Endodermal cell (in vitro differentiated cells): ENCODE measurements at regions not wholly inside any gene's neighbourhood (a gene's known extent, or its start where the extent isn't known, plus 50 kb on each side); places are given as distances from the start of the nearest gene placed in this dataset.

Source experiments
- DNase-seq: peaks from one replicate; pipeline ENCODE4 v3.0.0-alpha.2; 2017
- H3K27ac ChIP-seq: 2 replicates; pipeline ENCODE4 v1.5.1; 2013; ENCODE audit warnings: mild to moderate bottlenecking, low read depth, low read length, moderate library complexity
- H3K27me3 ChIP-seq: 2 replicates; pipeline ENCODE4 v1.6.1; 2013; ENCODE audit warnings: mild to moderate bottlenecking, low read length, moderate library complexity; ENCODE audit not compliant: insufficient read depth, control insufficient read depth, poor library complexity, severe bottlenecking
- H3K36me3 ChIP-seq: 2 replicates; pipeline ENCODE4 v1.7.0; 2013; ENCODE audit warnings: mild to moderate bottlenecking, low read length, moderate library complexity; ENCODE audit not compliant: control insufficient read depth, insufficient read depth
- H3K4me1 ChIP-seq: one replicate; pipeline ENCODE4 v1.7.0; 2013; ENCODE audit warnings: low read length; ENCODE audit not compliant: control insufficient read depth, insufficient read depth
- H3K4me3 ChIP-seq: 2 replicates; pipeline ENCODE4 v1.5.1; 2013; ENCODE audit warnings: mild to moderate bottlenecking, low read length, moderate library complexity
- H3K9ac ChIP-seq: 2 replicates; pipeline ENCODE4 v1.6.1; 2013; ENCODE audit warnings: mild to moderate bottlenecking, low read length, moderate library complexity; ENCODE audit not compliant: poor library complexity, severe bottlenecking; ENCODE audit errors: extremely low read depth
- H3K9me3 ChIP-seq: 2 replicates; pipeline ENCODE4 v1.6.1; 2013; ENCODE audit warnings: mild to moderate bottlenecking, low read length, moderate library complexity; ENCODE audit not compliant: control insufficient read depth
- H3K27ac Mint-ChIP-seq: 2 replicates; pipeline ENCODE4 v1.8.0; 2020; ENCODE audit warnings: mixed read lengths
- H3K27me3 Mint-ChIP-seq: 2 replicates; pipeline ENCODE4 v1.8.0; 2021; ENCODE audit warnings: mild to moderate bottlenecking, mixed read lengths; ENCODE audit not compliant: insufficient read depth
- H3K36me3 Mint-ChIP-seq: 2 replicates; pipeline ENCODE4 v1.8.0; 2020; ENCODE audit warnings: low read depth, mixed read lengths
- H3K4me1 Mint-ChIP-seq: 2 replicates; pipeline ENCODE4 v1.8.0; 2020; ENCODE audit warnings: mixed read lengths
- H3K4me3 Mint-ChIP-seq: 2 replicates; pipeline ENCODE4 v1.8.0; 2020; ENCODE audit warnings: mild to moderate bottlenecking, moderate library complexity, mixed read lengths
- H3K9me3 Mint-ChIP-seq: 2 replicates; pipeline ENCODE4 v1.8.0; 2020; ENCODE audit warnings: mild to moderate bottlenecking, mixed read lengths
- CTCF ChIP-seq: fragments of 200-600 bp; sonication (generic); conservative IDR thresholded peaks from 2 replicates; pipeline ENCODE4 v1.5.0; 2021; ENCODE audit warnings: antibody characterized with exemption, mild to moderate bottlenecking
- WGBS, 2 experiments: methylation state at CpG; one replicate each; pipeline versions ENCODE4 v1.1.5 to v1.1.7; 2013; ENCODE audit warnings: missing lambda C conversion rate in 2 of 2, mixed read lengths in 1 of 2; ENCODE audit not compliant: insufficient coverage in 1 of 2, insufficient read length in 1 of 2; 5-methylcytosine and 5-hydroxymethylcytosine counted together

GRCh38 chr3:154538566-154539360 is 108.8 kb upstream of the GPR149 start:
- Histone ChIP-seq H3K4me1 (no peaks in the 10 kb centered on the region), H3K9ac (no peak overlapping the region), H3K27me3 (no peaks in the 10 kb centered on the region), H3K9me3 (no peaks in the 10 kb centered on the region), H3K4me3 (no peak overlapping the region), H3K27ac (no peak overlapping the region), H3K36me3 (no peaks in the 10 kb centered on the region)
- TF ChIP-seq CTCF = no peak
- no peak for DNase-seq
- no peak overlapping the region for H3K27ac Mint-ChIP-seq
- no peaks in the 10 kb centered on the region for H3K36me3 Mint-ChIP-seq
- H3K4me3 Mint-ChIP-seq = no peak overlapping the region
- 83 to 88% methylated on average over 2 to 5 of the region's 5 CpGs for WGBS, 2 experiments
- no peaks in the 10 kb centered on the region for H3K9me3 Mint-ChIP-seq
- no peaks in the 10 kb centered on the region for H3K27me3 Mint-ChIP-seq
- no peaks in the 10 kb centered on the region for H3K4me1 Mint-ChIP-seq

- Mint-ChIP-seq H3K27ac (no peak overlapping the region), H3K4me3 (no peak overlapping the region), H3K27me3 (no peaks in the 10 kb centered on the region), H3K36me3 (no peaks in the 10 kb centered on the region), H3K9me3 (no peaks in the 10 kb centered on the region), H3K4me1 (no peaks in the 10 kb centered on the region)
- 86% methylated on average over 1 of the region's 1 CpG for WGBS, 2 experiments
- Histone ChIP-seq H3K9me3 (no peaks in the 10 kb centered on the region), H3K9ac (no peak overlapping the region), H3K27ac (no peak overlapping the region), H3K4me1 (no peaks in the 10 kb centered on the region), H3K4me3 (no peak overlapping the region), H3K36me3 (no peaks in the 10 kb centered on the region), H3K27me3 (no peaks in the 10 kb centered on the region)
- no peak for TF ChIP-seq CTCF
- DNase-seq = no peak
Observed at GRCh38 chr3:154536751-154537150, 106.8 kb upstream of the GPR149 start.

- Histone ChIP-seq H3K36me3 (no peaks in the 10 kb centered on the region), H3K27me3 (no peaks in the 10 kb centered on the region), H3K4me1 (no peaks in the 10 kb centered on the region), H3K9me3 (no peaks in the 10 kb centered on the region), H3K27ac (no peak overlapping the region), H3K4me3 (no peak overlapping the region), H3K9ac (no peak overlapping the region)
- Mint-ChIP-seq H3K4me1 (peaks cover 2% of the 10 kb centered on the region), H3K27ac (no peak overlapping the region), H3K4me3 (no peak overlapping the region), H3K9me3 (no peaks in the 10 kb centered on the region), H3K27me3 (no peaks in the 10 kb centered on the region), H3K36me3 (no peaks in the 10 kb centered on the region)
- TF ChIP-seq CTCF = no peak
- DNase-seq = no peak
Observed at GRCh38 chr3:154522036-154522602, 92.1 kb upstream of the GPR149 start.
